ENCODE measurements at regions not wholly inside any gene's neighbourhood (a gene's known extent, or its start where the extent isn't known, plus 50 kb on each side); places are given as distances from the start of the nearest gene placed in this dataset.

DNA sequence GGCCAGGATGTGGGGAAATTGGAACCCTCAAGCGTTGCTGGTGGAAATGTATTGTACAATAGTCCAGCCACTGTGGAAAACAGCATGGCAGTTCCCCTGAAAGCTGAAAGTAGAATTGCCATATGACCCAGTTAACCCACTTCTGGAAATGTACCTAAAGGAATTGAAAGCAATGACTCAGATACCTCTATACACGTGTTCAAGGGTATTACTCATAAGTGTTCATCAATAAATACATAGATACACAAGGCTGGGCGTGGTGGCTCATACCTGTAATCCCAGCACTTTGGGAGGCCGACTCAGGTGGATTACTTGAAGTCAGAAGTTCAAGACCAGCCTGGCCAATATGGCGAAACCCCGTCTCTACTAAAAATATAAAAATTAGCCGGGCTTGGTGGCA is 71.9 kb upstream of the IRS2 start:
- no peaks in the 10 kb centered on the region for H3K9me3 ChIP-seq
- H3K27ac ChIP-seq: no peak overlapping the region
- no peaks in the 10 kb centered on the region for H3K4me1 ChIP-seq (replicated peaks)
- DNase-seq (ENCODE audit: low spot score): no peak
- 88% methylated on average over 7 of the region's 7 CpGs for WGBS
- H3K27me3 ChIP-seq (replicated peaks; ENCODE audit: insufficient read depth): no peaks in the 10 kb centered on the region
- intact Hi-C loops (cut with DNase I): no loop called here
- TF ChIP-seq, protein P1, sequence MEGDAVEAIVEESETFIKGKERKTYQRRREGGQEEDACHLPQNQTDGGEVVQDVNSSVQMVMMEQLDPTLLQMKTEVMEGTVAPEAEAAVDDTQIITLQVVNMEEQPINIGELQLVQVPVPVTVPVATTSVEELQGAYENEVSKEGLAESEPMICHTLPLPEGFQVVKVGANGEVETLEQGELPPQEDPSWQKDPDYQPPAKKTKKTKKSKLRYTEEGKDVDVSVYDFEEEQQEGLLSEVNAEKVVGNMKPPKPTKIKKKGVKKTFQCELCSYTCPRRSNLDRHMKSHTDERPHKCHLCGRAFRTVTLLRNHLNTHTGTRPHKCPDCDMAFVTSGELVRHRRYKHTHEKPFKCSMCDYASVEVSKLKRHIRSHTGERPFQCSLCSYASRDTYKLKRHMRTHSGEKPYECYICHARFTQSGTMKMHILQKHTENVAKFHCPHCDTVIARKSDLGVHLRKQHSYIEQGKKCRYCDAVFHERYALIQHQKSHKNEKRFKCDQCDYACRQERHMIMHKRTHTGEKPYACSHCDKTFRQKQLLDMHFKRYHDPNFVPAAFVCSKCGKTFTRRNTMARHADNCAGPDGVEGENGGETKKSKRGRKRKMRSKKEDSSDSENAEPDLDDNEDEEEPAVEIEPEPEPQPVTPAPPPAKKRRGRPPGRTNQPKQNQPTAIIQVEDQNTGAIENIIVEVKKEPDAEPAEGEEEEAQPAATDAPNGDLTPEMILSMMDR (IDR thresholded peaks at IDR 0.05): no peak
- TF ChIP-seq POLR2A (IDR thresholded peaks at IDR 0.05) (no peak), POLR2AphosphoS5 (IDR thresholded peaks at IDR 0.05) (no peak)
- no peaks in the 10 kb centered on the region for H3K36me3 ChIP-seq
- H3K4me3 ChIP-seq: no peak overlapping the region

DNA sequence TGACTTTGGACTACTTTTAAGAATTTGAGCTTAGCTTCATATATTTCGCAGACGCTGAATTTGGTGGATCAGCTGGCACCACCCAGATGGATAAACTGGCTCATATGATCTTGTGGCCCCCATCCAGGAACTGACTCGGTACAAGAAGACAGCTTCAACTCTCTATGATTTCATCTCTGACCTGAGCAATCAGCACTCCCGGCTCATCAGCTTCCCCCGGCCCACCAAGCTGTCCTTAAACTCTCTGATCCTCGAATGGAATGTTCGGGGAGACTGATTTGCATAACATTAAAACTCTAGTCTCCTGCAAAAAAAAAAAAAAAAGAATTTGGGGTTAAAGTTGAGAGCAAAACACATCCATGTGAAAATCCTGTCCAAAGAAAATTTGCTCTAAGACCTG is 71.4 kb upstream of the IRS2 start:
- 72% methylated on average over 7 of the region's 7 CpGs for WGBS
- TF ChIP-seq POLR2AphosphoS5 (IDR thresholded peaks at IDR 0.05): no peak
- TF ChIP-seq POLR2A (IDR thresholded peaks at IDR 0.05): no peak
- TF ChIP-seq, protein P1 (IDR thresholded peaks at IDR 0.05): no peak

DNA sequence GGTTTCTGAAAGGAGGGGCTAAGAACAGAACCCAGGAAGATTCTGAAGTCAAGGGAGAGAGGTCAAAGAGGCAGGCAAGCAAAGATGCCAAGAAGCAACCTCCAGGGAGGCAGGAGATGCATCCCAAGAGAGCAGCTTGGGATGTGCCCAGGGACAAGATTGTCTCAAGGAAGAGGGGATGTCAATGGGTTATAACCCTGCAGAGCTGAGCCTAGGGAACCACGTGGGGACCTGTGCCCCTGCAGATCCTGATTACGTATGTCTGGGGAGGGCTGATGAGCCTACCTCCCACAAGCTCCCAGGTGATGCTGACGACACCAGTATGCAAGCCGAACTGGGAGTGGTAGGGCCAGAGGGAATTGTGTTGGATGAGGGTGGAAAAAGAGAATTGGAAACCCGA is 70.9 kb upstream of the IRS2 start:
- TF ChIP-seq, protein P1 (IDR thresholded peaks at IDR 0.05): no peak
- TF ChIP-seq POLR2A (IDR thresholded peaks at IDR 0.05) (no peak), POLR2AphosphoS5 (IDR thresholded peaks at IDR 0.05) (no peak)

More for the DNA sequence above, 71.4 kb upstream of the IRS2 start:
- intact Hi-C loops (cut with DNase I): no loop called here
- Histone ChIP-seq H3K4me1 (replicated peaks) (no peaks in the 10 kb centered on the region), H3K36me3 (no peaks in the 10 kb centered on the region), H3K27me3 (replicated peaks; ENCODE audit: insufficient read depth) (no peaks in the 10 kb centered on the region), H3K27ac (no peak overlapping the region), H3K9me3 (no peaks in the 10 kb centered on the region), H3K4me3 (no peak overlapping the region)
- DNase-seq (ENCODE audit: low spot score): no peak

DNA sequence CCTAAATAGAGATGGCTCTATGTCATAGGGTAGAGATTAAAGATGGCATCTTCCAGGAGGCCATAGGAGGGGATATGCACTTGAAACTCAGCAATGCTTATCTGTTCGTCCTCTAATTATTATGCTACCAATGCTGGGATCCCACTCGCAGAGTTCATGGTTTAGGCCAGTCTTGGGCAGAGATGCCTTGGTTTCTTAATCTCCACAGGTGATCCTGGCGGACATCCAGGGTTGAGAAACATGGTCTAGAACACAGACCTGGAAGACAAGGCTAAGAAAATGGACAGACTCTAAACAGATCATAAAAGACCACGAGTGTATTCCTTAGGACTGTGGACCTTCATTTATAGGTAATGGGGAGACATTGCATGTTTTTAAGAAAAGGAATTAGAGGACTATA is 70.0 kb upstream of the IRS2 start:
- no peak for DNase-seq (ENCODE audit: low spot score)
- Histone ChIP-seq H3K27me3 (replicated peaks; ENCODE audit: insufficient read depth) (no peaks in the 10 kb centered on the region), H3K9me3 (no peaks in the 10 kb centered on the region), H3K4me3 (no peak overlapping the region), H3K4me1 (replicated peaks) (no peaks in the 10 kb centered on the region), H3K36me3 (no peaks in the 10 kb centered on the region), H3K27ac (no peak overlapping the region)
- TF ChIP-seq, protein P1 (IDR thresholded peaks at IDR 0.05): no peak
- TF ChIP-seq POLR2AphosphoS5 (IDR thresholded peaks at IDR 0.05) (no peak), POLR2A (IDR thresholded peaks at IDR 0.05) (no peak)
- intact Hi-C loops (cut with DNase I): no loop called here
- WGBS: 69% methylated on average over 4 of the region's 4 CpGs

More for the DNA sequence above, 70.9 kb upstream of the IRS2 start:
- Histone ChIP-seq H3K27me3 (replicated peaks; ENCODE audit: insufficient read depth) (no peaks in the 10 kb centered on the region), H3K36me3 (no peaks in the 10 kb centered on the region), H3K4me1 (replicated peaks) (no peaks in the 10 kb centered on the region), H3K4me3 (no peak overlapping the region), H3K27ac (no peak overlapping the region), H3K9me3 (no peaks in the 10 kb centered on the region)
- 76% methylated on average over 5 of the region's 5 CpGs for WGBS
- no peak for DNase-seq (ENCODE audit: low spot score)
- intact Hi-C loops (cut with DNase I): no loop called here

DNA sequence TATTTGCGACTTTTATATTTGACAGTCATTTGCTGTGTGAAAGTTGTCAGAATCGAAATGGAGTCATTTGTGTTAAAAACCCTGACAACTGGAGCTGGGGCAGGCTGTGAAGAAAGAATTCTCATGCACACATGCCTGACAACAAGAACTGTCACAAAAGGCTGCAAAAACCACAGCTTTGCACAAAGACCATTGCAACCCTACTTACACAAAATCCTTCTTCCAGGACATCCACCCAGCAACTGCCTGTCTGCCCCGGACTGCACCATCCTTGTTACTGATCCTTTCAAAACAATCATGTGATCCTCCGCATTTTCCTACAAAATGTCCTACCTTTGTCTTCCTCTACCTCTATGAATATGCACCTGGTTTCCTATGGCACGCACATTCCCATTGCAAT is 66.8 kb upstream of the IRS2 start:
- 82% methylated on average over 5 of the region's 5 CpGs for WGBS
- Histone ChIP-seq H3K4me1 (replicated peaks) (no peaks in the 10 kb centered on the region), H3K9me3 (no peaks in the 10 kb centered on the region), H3K4me3 (no peak overlapping the region), H3K27ac (no peak overlapping the region), H3K36me3 (no peaks in the 10 kb centered on the region), H3K27me3 (replicated peaks; ENCODE audit: insufficient read depth) (no peaks in the 10 kb centered on the region)
- DNase-seq (ENCODE audit: low spot score): no peak
- intact Hi-C loops (cut with DNase I): no loop called here
- TF ChIP-seq, protein P1 (IDR thresholded peaks at IDR 0.05): no peak
- no peak for TF ChIP-seq POLR2A (IDR thresholded peaks at IDR 0.05)
- no peak for TF ChIP-seq POLR2AphosphoS5 (IDR thresholded peaks at IDR 0.05)
